ENCODE measurements at regions not wholly inside any gene's neighbourhood (a gene's known extent, or its start where the extent isn't known, plus 50 kb on each side); places are given as distances from the start of the nearest gene placed in this dataset.

DNA sequence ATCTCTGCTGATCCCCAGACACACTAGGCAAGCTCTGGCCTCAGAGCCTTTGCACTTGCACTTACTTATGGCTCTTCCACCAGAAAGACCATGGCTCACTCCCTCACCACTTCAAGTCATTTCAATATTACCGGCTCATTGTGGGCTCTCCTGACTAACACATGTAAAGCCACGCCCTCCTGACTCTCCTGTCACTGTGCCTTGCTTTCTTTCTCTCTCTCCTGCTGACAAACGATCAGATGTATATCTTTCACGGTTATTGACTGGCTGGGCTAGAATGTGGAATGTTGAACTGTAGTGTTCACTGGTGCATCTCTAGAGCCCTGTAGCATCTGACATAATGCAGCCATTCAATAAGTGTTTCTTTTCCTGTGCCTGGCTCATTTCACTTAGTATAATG lies 425.1 kb downstream of the RAB28 start:
- Histone ChIP-seq H3K4me3 (replicated peaks in 1 of 3; ENCODE audit: insufficient read depth in 1 of 3, low read depth in 2 of 3, low read length in 3 of 3) (no peak overlapping the region), H3K4me1 (ENCODE audit: insufficient read depth, low read length) (no peaks in the 10 kb centered on the region), H3K36me3 (replicated peaks in 1 of 2; ENCODE audit: control insufficient read depth in 1 of 2, insufficient read depth in 2 of 2, low read length in 2 of 2) (no peaks in the 10 kb centered on the region), H2AFZ (ENCODE audit: low read length) (no peak overlapping the region), H3K4me2 (ENCODE audit: low read depth, low read length) (0 out of 2 replicates have a peak overlapping the region, but pooled peaks have one; percentile 1), H3K9me3 (ENCODE audit: low read length) (no peaks in the 10 kb centered on the region), H3K9ac (ENCODE audit: insufficient read depth, low read depth, low read length) (no peak overlapping the region), H3K79me2 (ENCODE audit: insufficient read depth, low read length) (no peaks in the 10 kb centered on the region), H3K27ac (ENCODE audit: extremely low read length, insufficient read depth, low read length) (no peak overlapping the region), H4K20me1 (ENCODE audit: insufficient read depth, low read length) (no peaks in the 10 kb centered on the region), H3K27me3 (ENCODE audit: control insufficient read depth in 1 of 2, insufficient read depth in 2 of 2, low read length in 2 of 2) (no peaks in the 10 kb centered on the region)
- in situ Hi-C loops (cut with HindIII; ENCODE audit: extremely low pct_ligation_motif_present, low pct_unique_long_range_greater_than_20kb) (no loop called here), intact Hi-C loops (cut with micrococcal nuclease; ENCODE audit: unreplicated experiment) (loop anchor here (5.0 kb wide), 1 partner anchor 207 kb away; no protein-coding TSS in a partner anchor)
- BruUV-seq (replicated peaks) = no TSS peak
- ChIA-PET CTCF (ENCODE audit: low intra/inter-chr PET ratio, low total read pairs) (no interaction called here), POLR2A (no interaction called here)
- FAIRE-seq (no peak), DNase-seq (ENCODE audit: low spot score) (no peak), ATAC-seq (peak; percentile 61; the same call in 2 of the 3 replicates)
- WGBS (ENCODE audit: low lambda C conversion rate) = 19% methylated on average over 4 of the region's 4 CpGs
- TF ChIP-seq ELF3 (CRISPR knock-in tag; IDR thresholded peaks at IDR 0.05) (no peak), ZNF367 (CRISPR knock-in tag; IDR thresholded peaks at IDR 0.05; ENCODE audit: borderline replicate concordance) (no peak), ZKSCAN8 (CRISPR knock-in tag; IDR thresholded peaks at IDR 0.05; ENCODE audit: borderline replicate concordance) (no peak), ZNF30 (CRISPR knock-in tag; IDR thresholded peaks at IDR 0.05) (no peak), TOPORS (CRISPR knock-in tag; IDR thresholded peaks at IDR 0.05) (no peak), ATF7-NPFF (CRISPR knock-in tag; IDR thresholded peaks at IDR 0.05; ENCODE audit: low read depth) (no peak), ZIK1 (CRISPR knock-in tag; IDR thresholded peaks at IDR 0.05; ENCODE audit: borderline replicate concordance, low read depth) (no peak), WIZ (CRISPR knock-in tag; IDR thresholded peaks at IDR 0.05) (no peak), ZNF788 (CRISPR knock-in tag; IDR thresholded peaks at IDR 0.05; ENCODE audit: borderline replicate concordance) (no peak), KLF11 (CRISPR knock-in tag; IDR thresholded peaks at IDR 0.05) (no peak), ZNF446 (CRISPR knock-in tag; IDR thresholded peaks at IDR 0.05) (no peak)
- TF ChIP-seq, protein P1, sequence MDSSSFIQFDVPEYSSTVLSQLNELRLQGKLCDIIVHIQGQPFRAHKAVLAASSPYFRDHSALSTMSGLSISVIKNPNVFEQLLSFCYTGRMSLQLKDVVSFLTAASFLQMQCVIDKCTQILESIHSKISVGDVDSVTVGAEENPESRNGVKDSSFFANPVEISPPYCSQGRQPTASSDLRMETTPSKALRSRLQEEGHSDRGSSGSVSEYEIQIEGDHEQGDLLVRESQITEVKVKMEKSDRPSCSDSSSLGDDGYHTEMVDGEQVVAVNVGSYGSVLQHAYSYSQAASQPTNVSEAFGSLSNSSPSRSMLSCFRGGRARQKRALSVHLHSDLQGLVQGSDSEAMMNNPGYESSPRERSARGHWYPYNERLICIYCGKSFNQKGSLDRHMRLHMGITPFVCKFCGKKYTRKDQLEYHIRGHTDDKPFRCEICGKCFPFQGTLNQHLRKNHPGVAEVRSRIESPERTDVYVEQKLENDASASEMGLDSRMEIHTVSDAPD (CRISPR knock-in tag; IDR thresholded peaks at IDR 0.05) = no peak
- TF ChIP-seq, protein P2, sequence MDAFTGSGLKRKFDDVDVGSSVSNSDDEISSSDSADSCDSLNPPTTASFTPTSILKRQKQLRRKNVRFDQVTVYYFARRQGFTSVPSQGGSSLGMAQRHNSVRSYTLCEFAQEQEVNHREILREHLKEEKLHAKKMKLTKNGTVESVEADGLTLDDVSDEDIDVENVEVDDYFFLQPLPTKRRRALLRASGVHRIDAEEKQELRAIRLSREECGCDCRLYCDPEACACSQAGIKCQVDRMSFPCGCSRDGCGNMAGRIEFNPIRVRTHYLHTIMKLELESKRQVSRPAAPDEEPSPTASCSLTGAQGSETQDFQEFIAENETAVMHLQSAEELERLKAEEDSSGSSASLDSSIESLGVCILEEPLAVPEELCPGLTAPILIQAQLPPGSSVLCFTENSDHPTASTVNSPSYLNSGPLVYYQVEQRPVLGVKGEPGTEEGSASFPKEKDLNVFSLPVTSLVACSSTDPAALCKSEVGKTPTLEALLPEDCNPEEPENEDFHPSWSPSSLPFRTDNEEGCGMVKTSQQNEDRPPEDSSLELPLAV (CRISPR knock-in tag; conservative IDR thresholded peaks at IDR 0.05; ENCODE audit: low read depth) = no peak
- TF ChIP-seq, protein P3, sequence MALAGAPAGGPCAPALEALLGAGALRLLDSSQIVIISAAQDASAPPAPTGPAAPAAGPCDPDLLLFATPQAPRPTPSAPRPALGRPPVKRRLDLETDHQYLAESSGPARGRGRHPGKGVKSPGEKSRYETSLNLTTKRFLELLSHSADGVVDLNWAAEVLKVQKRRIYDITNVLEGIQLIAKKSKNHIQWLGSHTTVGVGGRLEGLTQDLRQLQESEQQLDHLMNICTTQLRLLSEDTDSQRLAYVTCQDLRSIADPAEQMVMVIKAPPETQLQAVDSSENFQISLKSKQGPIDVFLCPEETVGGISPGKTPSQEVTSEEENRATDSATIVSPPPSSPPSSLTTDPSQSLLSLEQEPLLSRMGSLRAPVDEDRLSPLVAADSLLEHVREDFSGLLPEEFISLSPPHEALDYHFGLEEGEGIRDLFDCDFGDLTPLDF (CRISPR knock-in tag; IDR thresholded peaks at IDR 0.05) = no peak
- TF ChIP-seq, protein P4, sequence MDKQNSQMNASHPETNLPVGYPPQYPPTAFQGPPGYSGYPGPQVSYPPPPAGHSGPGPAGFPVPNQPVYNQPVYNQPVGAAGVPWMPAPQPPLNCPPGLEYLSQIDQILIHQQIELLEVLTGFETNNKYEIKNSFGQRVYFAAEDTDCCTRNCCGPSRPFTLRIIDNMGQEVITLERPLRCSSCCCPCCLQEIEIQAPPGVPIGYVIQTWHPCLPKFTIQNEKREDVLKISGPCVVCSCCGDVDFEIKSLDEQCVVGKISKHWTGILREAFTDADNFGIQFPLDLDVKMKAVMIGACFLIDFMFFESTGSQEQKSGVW (CRISPR knock-in tag; IDR thresholded peaks at IDR 0.05; ENCODE audit: borderline replicate concordance) = no peak

Measured in HepG2 (cell line).